ENCODE measurements at regions not wholly inside any gene's neighbourhood (a gene's known extent, or its start where the extent isn't known, plus 50 kb on each side); places are given as distances from the start of the nearest gene placed in this dataset.

DNA sequence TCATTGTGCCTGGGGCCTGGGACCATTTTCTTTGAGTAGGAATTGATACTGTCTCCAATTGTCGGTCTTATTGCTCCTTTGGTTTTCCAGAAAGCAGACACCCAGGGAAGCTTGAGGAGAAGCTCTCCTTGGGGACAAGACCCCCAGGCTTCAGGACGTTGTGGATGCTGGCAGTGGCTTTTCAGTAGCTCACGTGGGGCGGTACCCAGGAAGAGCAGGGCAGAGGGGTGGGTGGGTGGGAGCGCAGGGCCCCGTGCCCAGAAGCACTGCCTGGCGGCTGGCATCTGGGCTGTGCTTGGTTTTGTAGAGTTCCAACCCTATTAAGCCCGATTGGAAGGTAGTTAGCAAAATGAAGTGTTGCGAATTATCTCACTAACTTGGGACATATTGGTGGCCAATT, 374.2 kb upstream of the IRX1 start:
- TF ChIP-seq, protein P1, sequence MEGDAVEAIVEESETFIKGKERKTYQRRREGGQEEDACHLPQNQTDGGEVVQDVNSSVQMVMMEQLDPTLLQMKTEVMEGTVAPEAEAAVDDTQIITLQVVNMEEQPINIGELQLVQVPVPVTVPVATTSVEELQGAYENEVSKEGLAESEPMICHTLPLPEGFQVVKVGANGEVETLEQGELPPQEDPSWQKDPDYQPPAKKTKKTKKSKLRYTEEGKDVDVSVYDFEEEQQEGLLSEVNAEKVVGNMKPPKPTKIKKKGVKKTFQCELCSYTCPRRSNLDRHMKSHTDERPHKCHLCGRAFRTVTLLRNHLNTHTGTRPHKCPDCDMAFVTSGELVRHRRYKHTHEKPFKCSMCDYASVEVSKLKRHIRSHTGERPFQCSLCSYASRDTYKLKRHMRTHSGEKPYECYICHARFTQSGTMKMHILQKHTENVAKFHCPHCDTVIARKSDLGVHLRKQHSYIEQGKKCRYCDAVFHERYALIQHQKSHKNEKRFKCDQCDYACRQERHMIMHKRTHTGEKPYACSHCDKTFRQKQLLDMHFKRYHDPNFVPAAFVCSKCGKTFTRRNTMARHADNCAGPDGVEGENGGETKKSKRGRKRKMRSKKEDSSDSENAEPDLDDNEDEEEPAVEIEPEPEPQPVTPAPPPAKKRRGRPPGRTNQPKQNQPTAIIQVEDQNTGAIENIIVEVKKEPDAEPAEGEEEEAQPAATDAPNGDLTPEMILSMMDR (IDR thresholded peaks at IDR 0.05): no peak
- TF ChIP-seq POLR2AphosphoS5 (IDR thresholded peaks at IDR 0.05) (no peak), POLR2A (IDR thresholded peaks at IDR 0.05) (no peak), EP300 (IDR thresholded peaks at IDR 0.05) (no peak)

Data from sigmoid colon (tissue), 4 donors.